IMR-90 (cell line): ENCODE measurements at regions not wholly inside any gene's neighbourhood (a gene's known extent, or its start where the extent isn't known, plus 50 kb on each side); places are given as distances from the start of the nearest gene placed in this dataset.

Source experiments
- CEBPB ChIP-seq: IDR thresholded peaks from 2 replicates; pipeline ENCODE4 v1.6.1; 2012; ENCODE audit warnings: low read depth, low read length, improper control_type of control experiment
- FOS ChIP-seq: fragments of 150-350 bp; IDR thresholded peaks from 2 replicates; pipeline ENCODE4 v1.6.1; 2016; ENCODE audit warnings: low read depth, low read length
- MAFK ChIP-seq: IDR thresholded peaks from 2 replicates; pipeline ENCODE4 v1.6.1; 2012; ENCODE audit warnings: low read depth, low read length, improper control_type of control experiment
- MAZ ChIP-seq: IDR thresholded peaks from 2 replicates; pipeline ENCODE4 v1.6.1; 2012; ENCODE audit warnings: low read depth, mild to moderate bottlenecking, low read length, improper control_type of control experiment, moderate library complexity, borderline replicate concordance
- MXI1 ChIP-seq: IDR thresholded peaks from 2 replicates; pipeline ENCODE4 v1.6.1; 2012; ENCODE audit warnings: low read depth, mild to moderate bottlenecking, low read length, moderate library complexity, borderline replicate concordance
- POLR2A ChIP-seq: IDR thresholded peaks from 2 replicates; pipeline ENCODE4 v1.6.1; 2012; ENCODE audit warnings: mild to moderate bottlenecking, low read depth, low read length
- RAD21 ChIP-seq: IDR thresholded peaks from 2 replicates; pipeline ENCODE4 v1.6.1; 2012; ENCODE audit warnings: low read length, improper control_type of control experiment
- RCOR1 ChIP-seq: IDR thresholded peaks from 2 replicates; pipeline ENCODE4 v1.6.1; 2012; ENCODE audit warnings: mild to moderate bottlenecking, low read length, improper control_type of control experiment; ENCODE audit not compliant: insufficient replicate concordance
- RFX5 ChIP-seq: IDR thresholded peaks from 2 replicates; pipeline ENCODE4 v1.8.0; 2012; ENCODE audit warnings: low read depth, mild to moderate bottlenecking, low read length, moderate library complexity
- SMC3 ChIP-seq: fragments of 150-350 bp; IDR thresholded peaks from 2 replicates; pipeline ENCODE4 v1.6.1; 2016; ENCODE audit warnings: low read depth, mild to moderate bottlenecking, antibody characterized with exemption, low read length, moderate library complexity
- TF ChIP-seq, protein P1 (sequence below): fragments of 150-350 bp; IDR thresholded peaks from 2 replicates; pipeline ENCODE4 v1.6.1; 2016; ENCODE audit warnings: low read depth, mild to moderate bottlenecking, low read length, moderate library complexity, borderline replicate concordance
- TF ChIP-seq, protein P2 (sequence below): conservative IDR thresholded peaks from 2 replicates; pipeline ENCODE4 v1.5.1; 2012; ENCODE audit warnings: mild to moderate bottlenecking, low read depth, low read length, improper control_type of control experiment

DNA sequence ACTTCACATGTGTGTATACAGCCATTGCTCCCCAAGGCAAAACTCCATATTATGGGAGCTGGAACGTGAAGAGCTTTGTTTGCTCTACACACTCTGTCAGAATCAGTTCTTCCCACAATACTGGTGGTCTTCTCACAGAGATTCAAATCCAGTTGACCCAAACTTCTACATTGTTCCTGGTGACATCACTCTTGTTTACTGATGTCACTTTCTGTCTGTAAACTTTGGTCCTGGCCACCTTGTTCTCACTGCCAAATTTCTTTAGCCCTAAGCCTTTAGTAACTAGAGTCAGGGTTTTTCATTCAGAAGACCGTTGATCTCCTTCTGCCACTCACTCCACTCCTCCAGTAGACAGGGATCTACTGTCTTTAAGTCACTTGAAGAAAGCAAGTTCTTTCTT, 386.0 kb upstream of the ZEB2 start:
- TF ChIP-seq MAZ: no peak
- no peak for TF ChIP-seq RAD21
- no peak for TF ChIP-seq FOS
- TF ChIP-seq, protein P1, sequence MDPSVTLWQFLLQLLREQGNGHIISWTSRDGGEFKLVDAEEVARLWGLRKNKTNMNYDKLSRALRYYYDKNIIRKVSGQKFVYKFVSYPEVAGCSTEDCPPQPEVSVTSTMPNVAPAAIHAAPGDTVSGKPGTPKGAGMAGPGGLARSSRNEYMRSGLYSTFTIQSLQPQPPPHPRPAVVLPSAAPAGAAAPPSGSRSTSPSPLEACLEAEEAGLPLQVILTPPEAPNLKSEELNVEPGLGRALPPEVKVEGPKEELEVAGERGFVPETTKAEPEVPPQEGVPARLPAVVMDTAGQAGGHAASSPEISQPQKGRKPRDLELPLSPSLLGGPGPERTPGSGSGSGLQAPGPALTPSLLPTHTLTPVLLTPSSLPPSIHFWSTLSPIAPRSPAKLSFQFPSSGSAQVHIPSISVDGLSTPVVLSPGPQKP: no peak
- no peak for TF ChIP-seq CEBPB
- TF ChIP-seq, protein P2, sequence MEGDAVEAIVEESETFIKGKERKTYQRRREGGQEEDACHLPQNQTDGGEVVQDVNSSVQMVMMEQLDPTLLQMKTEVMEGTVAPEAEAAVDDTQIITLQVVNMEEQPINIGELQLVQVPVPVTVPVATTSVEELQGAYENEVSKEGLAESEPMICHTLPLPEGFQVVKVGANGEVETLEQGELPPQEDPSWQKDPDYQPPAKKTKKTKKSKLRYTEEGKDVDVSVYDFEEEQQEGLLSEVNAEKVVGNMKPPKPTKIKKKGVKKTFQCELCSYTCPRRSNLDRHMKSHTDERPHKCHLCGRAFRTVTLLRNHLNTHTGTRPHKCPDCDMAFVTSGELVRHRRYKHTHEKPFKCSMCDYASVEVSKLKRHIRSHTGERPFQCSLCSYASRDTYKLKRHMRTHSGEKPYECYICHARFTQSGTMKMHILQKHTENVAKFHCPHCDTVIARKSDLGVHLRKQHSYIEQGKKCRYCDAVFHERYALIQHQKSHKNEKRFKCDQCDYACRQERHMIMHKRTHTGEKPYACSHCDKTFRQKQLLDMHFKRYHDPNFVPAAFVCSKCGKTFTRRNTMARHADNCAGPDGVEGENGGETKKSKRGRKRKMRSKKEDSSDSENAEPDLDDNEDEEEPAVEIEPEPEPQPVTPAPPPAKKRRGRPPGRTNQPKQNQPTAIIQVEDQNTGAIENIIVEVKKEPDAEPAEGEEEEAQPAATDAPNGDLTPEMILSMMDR: no peak
- TF ChIP-seq POLR2A: no peak
- TF ChIP-seq MAFK: no peak
- no peak for TF ChIP-seq RCOR1
- no peak for TF ChIP-seq RFX5
- TF ChIP-seq SMC3: no peak
- no peak for TF ChIP-seq MXI1
